WTC11 (cell line): ENCODE measurements at regions not wholly inside any gene's neighbourhood (a gene's known extent, or its start where the extent isn't known, plus 50 kb on each side); places are given as distances from the start of the nearest gene placed in this dataset.

Source experiments
- ATAC-seq: fragments of 200-7000 bp; cut with Tn5 transposase; 2 replicates; pipeline ENCODE4 v1.10.0; 2021; ENCODE audit warnings: mild to moderate bottlenecking, moderate library complexity
- CTCF ChIA-PET: fragments of 300-600 bp; sonication (Branson Sonifier 250); formaldehyde crosslinking; loops from one replicate; lab custom pipeline; 2021; ENCODE audit warnings: antibody characterized with exemption; lab: Charles Lee
- POLR2A ChIA-PET: fragments of 350-600 bp; sonication (Branson Sonifier 250); formaldehyde crosslinking; loops from one replicate; lab custom pipeline; 2021; ENCODE audit warnings: antibody characterized with exemption; lab: Charles Lee
- DNase-seq: peaks from one replicate; pipeline ENCODE4 v3.0.0; 2021; ENCODE audit warnings: low spot score
- H3K27ac Mint-ChIP-seq: 2 replicates; pipeline ENCODE4 v1.8.0; 2021; ENCODE audit warnings: mixed read lengths
- H3K27me3 Mint-ChIP-seq: 2 replicates; pipeline ENCODE4 v1.8.0; 2021; ENCODE audit warnings: low read depth, mild to moderate bottlenecking, moderate library complexity, mixed read lengths
- H3K36me3 Mint-ChIP-seq: 2 replicates; pipeline ENCODE4 v1.8.0; 2021; ENCODE audit warnings: mixed read lengths
- H3K4me1 Mint-ChIP-seq: 2 replicates; pipeline ENCODE4 v1.8.0; 2022; ENCODE audit warnings: mixed read lengths
- H3K4me3 Mint-ChIP-seq: 2 replicates; pipeline ENCODE4 v1.8.0; 2021; ENCODE audit warnings: mild to moderate bottlenecking, moderate library complexity, mixed read lengths
- H3K9me3 Mint-ChIP-seq: 2 replicates; pipeline ENCODE4 v1.8.0; 2021; ENCODE audit warnings: mixed read lengths
- ATF1 ChIP-seq: sonication (generic); formaldehyde crosslinking; IDR thresholded peaks from 2 replicates; pipeline ENCODE4 v1.8.1; 2023; ENCODE audit warnings: mild to moderate bottlenecking, moderate library complexity, missing genetic modification reagents
- GRHL2 ChIP-seq: fragments of 250-450 bp; sonication (Bioruptor Pico); IDR thresholded peaks from 2 replicates; pipeline ENCODE4 v1.8.0; 2022; ENCODE audit warnings: mild to moderate bottlenecking, moderate library complexity; ENCODE audit not compliant: insufficient replicate concordance, severe bottlenecking
- NFATC4 ChIP-seq: fragments of 250-450 bp; sonication (Bioruptor Pico); IDR thresholded peaks from 2 replicates; pipeline ENCODE4 v1.9.0; 2021; ENCODE audit warnings: mild to moderate bottlenecking
- SMAD4 ChIP-seq: sonication (generic); formaldehyde crosslinking; IDR thresholded peaks from 2 replicates; pipeline ENCODE4 v1.8.0; 2022; ENCODE audit warnings: mild to moderate bottlenecking, missing genetic modification reagents
- SOX15 ChIP-seq: fragments of 250-450 bp; sonication (Bioruptor Pico); IDR thresholded peaks from 2 replicates; pipeline ENCODE4 v1.9.0; 2021; ENCODE audit warnings: mild to moderate bottlenecking
- TEAD1 ChIP-seq: sonication (generic); formaldehyde crosslinking; IDR thresholded peaks from 2 replicates; pipeline ENCODE4 v1.8.0; 2022; ENCODE audit warnings: mild to moderate bottlenecking, missing genetic modification reagents
- ZBTB21 ChIP-seq: sonication (generic); formaldehyde crosslinking; IDR thresholded peaks from 2 replicates; pipeline ENCODE4 v1.8.1; 2023; ENCODE audit warnings: mild to moderate bottlenecking, missing genetic modification reagents, borderline replicate concordance
- ZNF263 ChIP-seq: sonication (generic); formaldehyde crosslinking; IDR thresholded peaks from 2 replicates; pipeline ENCODE4 v1.8.1; 2022; ENCODE audit warnings: low read depth, mild to moderate bottlenecking, moderate library complexity, missing genetic modification reagents
- TF ChIP-seq, protein P1 (sequence below): sonication (generic); formaldehyde crosslinking; IDR thresholded peaks from 2 replicates; pipeline ENCODE4 v1.8.1; 2023; ENCODE audit warnings: mild to moderate bottlenecking, missing genetic modification reagents
- TF ChIP-seq, protein P2 (sequence below): sonication (generic); formaldehyde crosslinking; IDR thresholded peaks from 2 replicates; pipeline ENCODE4 v1.8.1; 2023; ENCODE audit warnings: mild to moderate bottlenecking, missing genetic modification reagents
- TF ChIP-seq, protein P3 (sequence below): sonication (generic); formaldehyde crosslinking; IDR thresholded peaks from 2 replicates; pipeline ENCODE4 v1.8.1; 2022; ENCODE audit warnings: low read depth, missing genetic modification reagents, borderline replicate concordance
- TF ChIP-seq, protein P4 (sequence below): sonication (generic); formaldehyde crosslinking; IDR thresholded peaks from 2 replicates; pipeline ENCODE4 v1.8.1; 2022; ENCODE audit warnings: mild to moderate bottlenecking, missing genetic modification reagents, moderate library complexity, borderline replicate concordance
- TF ChIP-seq, protein P5 (sequence below): sonication (generic); formaldehyde crosslinking; IDR thresholded peaks from 2 replicates; pipeline ENCODE4 v1.8.0; 2022; ENCODE audit warnings: mild to moderate bottlenecking, missing genetic modification reagents
- TF ChIP-seq, protein P6 (sequence below): sonication (generic); formaldehyde crosslinking; IDR thresholded peaks from 2 replicates; pipeline ENCODE4 v1.8.0; 2023; ENCODE audit warnings: missing genetic modification reagents
- TF ChIP-seq, protein P7 (sequence below): sonication (generic); formaldehyde crosslinking; conservative IDR thresholded peaks from 2 replicates; pipeline ENCODE4 v1.8.1; 2022; ENCODE audit warnings: mild to moderate bottlenecking, missing genetic modification reagents
- TF ChIP-seq, protein P8 (sequence below): sonication (generic); formaldehyde crosslinking; IDR thresholded peaks from 2 replicates; pipeline ENCODE4 v1.8.0; 2023; ENCODE audit warnings: mild to moderate bottlenecking, missing genetic modification reagents

DNA sequence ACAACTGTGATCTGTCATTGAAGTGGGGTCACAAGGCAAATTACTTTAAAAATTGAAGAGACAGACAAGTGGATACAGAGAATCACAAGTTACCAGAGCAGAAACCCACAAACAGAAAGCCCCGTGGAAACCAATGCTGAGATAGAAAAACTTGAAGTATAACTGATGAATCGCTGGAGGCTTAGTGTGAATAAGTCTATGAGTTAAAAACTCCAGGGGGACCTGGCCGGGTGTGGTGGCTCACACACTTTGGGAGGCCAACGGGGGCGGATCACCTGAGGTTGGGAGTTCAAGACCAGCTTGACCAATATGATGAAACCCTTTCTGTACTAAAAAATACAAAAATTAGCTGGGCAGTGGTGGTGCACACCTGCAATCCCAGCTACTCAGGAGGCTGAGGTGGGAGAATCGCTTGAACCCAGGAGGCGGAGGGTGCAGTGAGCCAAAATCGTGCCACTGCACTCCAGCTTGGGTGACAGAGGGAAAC, 69.7 kb upstream of the ZNRF2 start (continued):
- TF ChIP-seq, protein P1, sequence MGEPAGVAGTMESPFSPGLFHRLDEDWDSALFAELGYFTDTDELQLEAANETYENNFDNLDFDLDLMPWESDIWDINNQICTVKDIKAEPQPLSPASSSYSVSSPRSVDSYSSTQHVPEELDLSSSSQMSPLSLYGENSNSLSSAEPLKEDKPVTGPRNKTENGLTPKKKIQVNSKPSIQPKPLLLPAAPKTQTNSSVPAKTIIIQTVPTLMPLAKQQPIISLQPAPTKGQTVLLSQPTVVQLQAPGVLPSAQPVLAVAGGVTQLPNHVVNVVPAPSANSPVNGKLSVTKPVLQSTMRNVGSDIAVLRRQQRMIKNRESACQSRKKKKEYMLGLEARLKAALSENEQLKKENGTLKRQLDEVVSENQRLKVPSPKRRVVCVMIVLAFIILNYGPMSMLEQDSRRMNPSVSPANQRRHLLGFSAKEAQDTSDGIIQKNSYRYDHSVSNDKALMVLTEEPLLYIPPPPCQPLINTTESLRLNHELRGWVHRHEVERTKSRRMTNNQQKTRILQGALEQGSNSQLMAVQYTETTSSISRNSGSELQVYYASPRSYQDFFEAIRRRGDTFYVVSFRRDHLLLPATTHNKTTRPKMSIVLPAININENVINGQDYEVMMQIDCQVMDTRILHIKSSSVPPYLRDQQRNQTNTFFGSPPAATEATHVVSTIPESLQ (CRISPR knock-in tag): no peak

DNA sequence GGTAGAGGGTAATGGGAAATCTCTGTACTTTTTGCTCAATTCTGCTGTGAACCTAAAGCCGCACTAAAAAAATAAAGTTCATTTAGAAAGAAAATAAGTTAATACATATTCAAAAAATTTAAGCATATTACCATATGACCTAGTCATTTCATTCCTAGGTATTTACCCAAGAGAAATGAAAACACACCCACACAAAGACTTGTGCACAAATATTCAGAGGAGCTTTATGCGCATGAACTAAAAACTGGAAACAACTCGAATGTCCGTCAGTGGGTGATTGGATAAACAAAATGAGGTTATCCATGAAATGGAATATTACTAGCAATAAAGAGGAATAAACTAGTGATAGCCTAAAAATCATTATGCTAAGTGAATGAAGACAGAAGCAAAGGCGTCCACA, 62.6 kb upstream of the ZNRF2 start:
- Mint-ChIP-seq H3K27ac (no peak overlapping the region), H3K27me3 (no peaks in the 10 kb centered on the region; the same call in 1 of the 2 replicates), H3K36me3 (no peaks in the 10 kb centered on the region), H3K4me1 (no peaks in the 10 kb centered on the region), H3K9me3 (peaks cover 28% of the 10 kb centered on the region), H3K4me3 (no peak overlapping the region)
- DNase-seq: no peak
- ATAC-seq: no peak
- TF ChIP-seq, protein P2, sequence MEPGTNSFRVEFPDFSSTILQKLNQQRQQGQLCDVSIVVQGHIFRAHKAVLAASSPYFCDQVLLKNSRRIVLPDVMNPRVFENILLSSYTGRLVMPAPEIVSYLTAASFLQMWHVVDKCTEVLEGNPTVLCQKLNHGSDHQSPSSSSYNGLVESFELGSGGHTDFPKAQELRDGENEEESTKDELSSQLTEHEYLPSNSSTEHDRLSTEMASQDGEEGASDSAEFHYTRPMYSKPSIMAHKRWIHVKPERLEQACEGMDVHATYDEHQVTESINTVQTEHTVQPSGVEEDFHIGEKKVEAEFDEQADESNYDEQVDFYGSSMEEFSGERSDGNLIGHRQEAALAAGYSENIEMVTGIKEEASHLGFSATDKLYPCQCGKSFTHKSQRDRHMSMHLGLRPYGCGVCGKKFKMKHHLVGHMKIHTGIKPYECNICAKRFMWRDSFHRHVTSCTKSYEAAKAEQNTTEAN (CRISPR knock-in tag): no peak
- TF ChIP-seq, protein P3, sequence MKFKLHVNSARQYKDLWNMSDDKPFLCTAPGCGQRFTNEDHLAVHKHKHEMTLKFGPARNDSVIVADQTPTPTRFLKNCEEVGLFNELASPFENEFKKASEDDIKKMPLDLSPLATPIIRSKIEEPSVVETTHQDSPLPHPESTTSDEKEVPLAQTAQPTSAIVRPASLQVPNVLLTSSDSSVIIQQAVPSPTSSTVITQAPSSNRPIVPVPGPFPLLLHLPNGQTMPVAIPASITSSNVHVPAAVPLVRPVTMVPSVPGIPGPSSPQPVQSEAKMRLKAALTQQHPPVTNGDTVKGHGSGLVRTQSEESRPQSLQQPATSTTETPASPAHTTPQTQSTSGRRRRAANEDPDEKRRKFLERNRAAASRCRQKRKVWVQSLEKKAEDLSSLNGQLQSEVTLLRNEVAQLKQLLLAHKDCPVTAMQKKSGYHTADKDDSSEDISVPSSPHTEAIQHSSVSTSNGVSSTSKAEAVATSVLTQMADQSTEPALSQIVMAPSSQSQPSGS (CRISPR knock-in tag): no peak
- TF ChIP-seq, protein P4, sequence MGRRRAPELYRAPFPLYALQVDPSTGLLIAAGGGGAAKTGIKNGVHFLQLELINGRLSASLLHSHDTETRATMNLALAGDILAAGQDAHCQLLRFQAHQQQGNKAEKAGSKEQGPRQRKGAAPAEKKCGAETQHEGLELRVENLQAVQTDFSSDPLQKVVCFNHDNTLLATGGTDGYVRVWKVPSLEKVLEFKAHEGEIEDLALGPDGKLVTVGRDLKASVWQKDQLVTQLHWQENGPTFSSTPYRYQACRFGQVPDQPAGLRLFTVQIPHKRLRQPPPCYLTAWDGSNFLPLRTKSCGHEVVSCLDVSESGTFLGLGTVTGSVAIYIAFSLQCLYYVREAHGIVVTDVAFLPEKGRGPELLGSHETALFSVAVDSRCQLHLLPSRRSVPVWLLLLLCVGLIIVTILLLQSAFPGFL: no peak
- CTCF ChIA-PET: no interaction called here
- POLR2A ChIA-PET: no interaction called here

DNA sequence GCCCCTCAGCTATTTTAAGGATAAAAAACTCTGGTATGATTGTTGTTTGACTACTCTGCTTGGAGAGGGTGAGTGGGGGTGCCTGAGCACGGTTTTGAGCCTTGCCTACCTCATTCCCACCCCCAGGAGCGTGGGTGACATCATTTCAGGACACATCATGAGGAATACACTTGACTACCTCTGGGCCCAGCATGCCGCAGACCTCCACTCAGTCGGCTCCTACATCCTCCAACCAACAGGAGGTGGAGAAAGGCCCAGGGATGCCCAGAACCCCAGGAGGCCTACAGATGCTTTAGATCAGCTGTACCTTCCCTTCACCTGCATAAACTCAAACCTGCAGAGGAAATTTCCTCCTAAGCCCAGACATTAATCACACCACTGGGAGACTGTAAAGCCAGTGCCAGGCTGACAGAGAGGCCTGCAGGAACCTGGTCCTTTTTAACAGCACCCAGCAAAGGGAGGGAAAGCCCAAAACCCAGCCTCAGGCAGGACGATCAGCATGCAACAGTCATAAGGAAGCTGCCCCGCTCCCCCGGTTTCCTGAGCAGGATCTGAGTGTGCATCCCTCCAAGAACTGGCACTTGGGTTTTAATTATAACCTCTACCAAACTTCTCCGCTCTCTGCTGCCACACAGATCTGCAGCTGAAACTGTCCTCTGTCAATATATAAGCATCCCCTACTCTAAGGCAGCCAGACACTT, 61.7 kb upstream of the ZNRF2 start:
- H3K4me1 Mint-ChIP-seq: peaks cover 3% of the 10 kb centered on the region; the same call in 1 of the 2 replicates
- ChIA-PET POLR2A (no interaction called here), CTCF (interaction anchor here (2.2 kb wide), 1 partner anchor 58 kb away, joined by 8 read pairs; no protein-coding TSS in a partner anchor)
- DNase-seq (no peak), ATAC-seq (peak; percentile 53; the same call in 1 of the 2 replicates)
- no peak overlapping the region for H3K27ac Mint-ChIP-seq
- no peaks in the 10 kb centered on the region for H3K36me3 Mint-ChIP-seq
- TF ChIP-seq, protein P5, sequence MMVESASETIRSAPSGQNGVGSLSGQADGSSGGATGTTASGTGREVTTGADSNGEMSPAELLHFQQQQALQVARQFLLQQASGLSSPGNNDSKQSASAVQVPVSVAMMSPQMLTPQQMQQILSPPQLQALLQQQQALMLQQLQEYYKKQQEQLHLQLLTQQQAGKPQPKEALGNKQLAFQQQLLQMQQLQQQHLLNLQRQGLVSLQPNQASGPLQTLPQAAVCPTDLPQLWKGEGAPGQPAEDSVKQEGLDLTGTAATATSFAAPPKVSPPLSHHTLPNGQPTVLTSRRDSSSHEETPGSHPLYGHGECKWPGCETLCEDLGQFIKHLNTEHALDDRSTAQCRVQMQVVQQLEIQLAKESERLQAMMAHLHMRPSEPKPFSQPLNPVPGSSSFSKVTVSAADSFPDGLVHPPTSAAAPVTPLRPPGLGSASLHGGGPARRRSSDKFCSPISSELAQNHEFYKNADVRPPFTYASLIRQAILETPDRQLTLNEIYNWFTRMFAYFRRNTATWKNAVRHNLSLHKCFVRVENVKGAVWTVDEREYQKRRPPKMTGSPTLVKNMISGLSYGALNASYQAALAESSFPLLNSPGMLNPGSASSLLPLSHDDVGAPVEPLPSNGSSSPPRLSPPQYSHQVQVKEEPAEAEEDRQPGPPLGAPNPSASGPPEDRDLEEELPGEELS (CRISPR knock-in tag): no peak
- TF ChIP-seq, protein P6, sequence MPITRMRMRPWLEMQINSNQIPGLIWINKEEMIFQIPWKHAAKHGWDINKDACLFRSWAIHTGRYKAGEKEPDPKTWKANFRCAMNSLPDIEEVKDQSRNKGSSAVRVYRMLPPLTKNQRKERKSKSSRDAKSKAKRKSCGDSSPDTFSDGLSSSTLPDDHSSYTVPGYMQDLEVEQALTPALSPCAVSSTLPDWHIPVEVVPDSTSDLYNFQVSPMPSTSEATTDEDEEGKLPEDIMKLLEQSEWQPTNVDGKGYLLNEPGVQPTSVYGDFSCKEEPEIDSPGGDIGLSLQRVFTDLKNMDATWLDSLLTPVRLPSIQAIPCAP (CRISPR knock-in tag): no peak
- TF ChIP-seq, protein P7, sequence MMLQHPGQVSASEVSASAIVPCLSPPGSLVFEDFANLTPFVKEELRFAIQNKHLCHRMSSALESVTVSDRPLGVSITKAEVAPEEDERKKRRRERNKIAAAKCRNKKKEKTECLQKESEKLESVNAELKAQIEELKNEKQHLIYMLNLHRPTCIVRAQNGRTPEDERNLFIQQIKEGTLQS (CRISPR knock-in tag): no peak
- peaks cover 28% of the 10 kb centered on the region for H3K9me3 Mint-ChIP-seq
- no peak overlapping the region for H3K4me3 Mint-ChIP-seq
- no peaks in the 10 kb centered on the region; the same call in 1 of the 2 replicates for H3K27me3 Mint-ChIP-seq

DNA sequence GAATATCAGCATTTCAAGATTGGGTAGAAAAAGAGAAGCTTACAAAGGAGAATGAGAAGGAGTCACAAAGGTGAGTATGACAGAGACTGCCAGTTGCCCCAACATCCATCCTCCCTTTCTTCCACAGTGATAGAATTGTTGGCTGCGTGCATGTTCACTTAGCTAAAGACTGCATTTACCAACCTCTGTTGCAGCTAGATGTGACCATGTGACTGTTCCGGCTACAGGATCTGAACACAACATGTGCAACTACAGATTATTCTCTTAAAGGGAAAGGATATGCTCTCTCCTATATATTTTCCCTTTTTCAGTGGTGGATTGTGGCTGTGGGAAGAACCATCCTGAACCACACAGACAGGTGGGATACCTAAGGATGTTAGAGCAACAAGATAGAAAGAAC, 60.5 kb upstream of the ZNRF2 start:
- Mint-ChIP-seq H3K4me3 (no peak overlapping the region), H3K4me1 (peaks cover 3% of the 10 kb centered on the region; the same call in 1 of the 2 replicates), H3K27ac (no peak overlapping the region), H3K27me3 (no peaks in the 10 kb centered on the region; the same call in 1 of the 2 replicates), H3K36me3 (no peaks in the 10 kb centered on the region), H3K9me3 (peaks cover 25% of the 10 kb centered on the region)
- ChIA-PET CTCF (interaction anchor here (2.2 kb wide), 1 partner anchor 59 kb away, joined by 8 read pairs; no protein-coding TSS in a partner anchor), POLR2A (no interaction called here)
- ATAC-seq: no peak
- no peak for DNase-seq
- TF ChIP-seq SOX15 (CRISPR knock-in tag): no peak
- TF ChIP-seq, protein P8, sequence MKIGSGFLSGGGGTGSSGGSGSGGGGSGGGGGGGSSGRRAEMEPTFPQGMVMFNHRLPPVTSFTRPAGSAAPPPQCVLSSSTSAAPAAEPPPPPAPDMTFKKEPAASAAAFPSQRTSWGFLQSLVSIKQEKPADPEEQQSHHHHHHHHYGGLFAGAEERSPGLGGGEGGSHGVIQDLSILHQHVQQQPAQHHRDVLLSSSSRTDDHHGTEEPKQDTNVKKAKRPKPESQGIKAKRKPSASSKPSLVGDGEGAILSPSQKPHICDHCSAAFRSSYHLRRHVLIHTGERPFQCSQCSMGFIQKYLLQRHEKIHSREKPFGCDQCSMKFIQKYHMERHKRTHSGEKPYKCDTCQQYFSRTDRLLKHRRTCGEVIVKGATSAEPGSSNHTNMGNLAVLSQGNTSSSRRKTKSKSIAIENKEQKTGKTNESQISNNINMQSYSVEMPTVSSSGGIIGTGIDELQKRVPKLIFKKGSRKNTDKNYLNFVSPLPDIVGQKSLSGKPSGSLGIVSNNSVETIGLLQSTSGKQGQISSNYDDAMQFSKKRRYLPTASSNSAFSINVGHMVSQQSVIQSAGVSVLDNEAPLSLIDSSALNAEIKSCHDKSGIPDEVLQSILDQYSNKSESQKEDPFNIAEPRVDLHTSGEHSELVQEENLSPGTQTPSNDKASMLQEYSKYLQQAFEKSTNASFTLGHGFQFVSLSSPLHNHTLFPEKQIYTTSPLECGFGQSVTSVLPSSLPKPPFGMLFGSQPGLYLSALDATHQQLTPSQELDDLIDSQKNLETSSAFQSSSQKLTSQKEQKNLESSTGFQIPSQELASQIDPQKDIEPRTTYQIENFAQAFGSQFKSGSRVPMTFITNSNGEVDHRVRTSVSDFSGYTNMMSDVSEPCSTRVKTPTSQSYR (CRISPR knock-in tag): no peak
- no peak for TF ChIP-seq SMAD4 (CRISPR knock-in tag)
- TF ChIP-seq ZBTB21 (CRISPR knock-in tag): no peak
- no peak for TF ChIP-seq TEAD1 (CRISPR knock-in tag)
- TF ChIP-seq NFATC4 (CRISPR knock-in tag): no peak
- TF ChIP-seq GRHL2: no peak
- no peak for TF ChIP-seq ATF1 (CRISPR knock-in tag)
- no peak for TF ChIP-seq ZNF263 (CRISPR knock-in tag)
